ENCODE measurements at regions not wholly inside any gene's neighbourhood (a gene's known extent, or its start where the extent isn't known, plus 50 kb on each side); places are given as distances from the start of the nearest gene placed in this dataset.
"Not testable (repeated sequence)": the region's sequence is repeated elsewhere in the genome, so short reads cannot be mapped to it uniquely, and the experiment has no call there.

DNA sequence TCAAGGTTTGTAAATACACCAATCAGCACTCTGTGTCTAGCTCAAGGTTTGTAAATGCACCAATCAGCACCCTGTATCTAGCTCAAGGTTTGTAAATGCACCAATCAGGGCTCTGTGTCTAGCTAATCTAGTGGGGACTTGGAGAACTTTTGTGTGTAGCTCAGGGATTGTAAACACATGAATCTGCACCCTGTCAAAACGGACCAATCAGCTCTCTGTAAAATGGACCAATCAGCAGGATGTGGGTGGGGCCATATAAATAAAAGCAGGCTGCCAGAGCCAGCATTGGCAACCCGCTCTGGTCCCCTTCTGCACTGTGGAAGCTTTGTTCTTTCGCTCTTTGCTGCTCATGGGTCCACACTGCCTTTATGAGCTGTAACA, 109.3 kb upstream of the RASGEF1B start:
- DNase-seq; H2AFZ ChIP-seq (ENCODE audit: low read depth, low read length); H4K8ac ChIP-seq (ENCODE audit: low read length); H3K4me3 ChIP-seq (ENCODE audit: insufficient read depth in 1 of 2, low read depth in 1 of 2, low read length in 2 of 2); H3K27ac ChIP-seq (ENCODE audit: low read length, poor library complexity, severe bottlenecking); H3K4me1 ChIP-seq (ENCODE audit: control insufficient read depth, insufficient read depth, low read depth, low read length); H2BK5ac ChIP-seq (ENCODE audit: low read depth, low read length, poor library complexity, severe bottlenecking); H2BK12ac ChIP-seq (ENCODE audit: low read length in 2 of 2); H3K79me1 ChIP-seq (replicated peaks; ENCODE audit: low read length, poor library complexity, severe bottlenecking); H3K4me2 ChIP-seq (ENCODE audit: low read length, poor library complexity, severe bottlenecking); H3K4ac ChIP-seq (ENCODE audit: low read depth in 1 of 2, low read length in 2 of 2); H2BK15ac ChIP-seq (ENCODE audit: low read depth, poor library complexity, severe bottlenecking); H2BK120ac ChIP-seq (ENCODE audit: low read depth, low read length); H3K18ac ChIP-seq (ENCODE audit: low read depth in 1 of 2, low read length in 2 of 2); H2AK5ac ChIP-seq (ENCODE audit: low read length, severe bottlenecking); H3K36me3 ChIP-seq (ENCODE audit: control insufficient read depth in 1 of 2, insufficient read depth in 2 of 2, low read depth in 1 of 2, low read length in 2 of 2); H3K14ac ChIP-seq (ENCODE audit: low read length in 2 of 2); H3K23ac ChIP-seq (ENCODE audit: low read length in 2 of 2); H3K9ac ChIP-seq (ENCODE audit: low read length); H3K9me3 ChIP-seq (ENCODE audit: control insufficient read depth, low read length); H3K27me3 ChIP-seq (ENCODE audit: control insufficient read depth in 1 of 2, insufficient read depth in 1 of 2, low read length in 2 of 2); H4K91ac ChIP-seq (ENCODE audit: low read length): not testable (repeated sequence)
- WGBS: 83% methylated on average over 3 of the region's 3 CpGs

DNA sequence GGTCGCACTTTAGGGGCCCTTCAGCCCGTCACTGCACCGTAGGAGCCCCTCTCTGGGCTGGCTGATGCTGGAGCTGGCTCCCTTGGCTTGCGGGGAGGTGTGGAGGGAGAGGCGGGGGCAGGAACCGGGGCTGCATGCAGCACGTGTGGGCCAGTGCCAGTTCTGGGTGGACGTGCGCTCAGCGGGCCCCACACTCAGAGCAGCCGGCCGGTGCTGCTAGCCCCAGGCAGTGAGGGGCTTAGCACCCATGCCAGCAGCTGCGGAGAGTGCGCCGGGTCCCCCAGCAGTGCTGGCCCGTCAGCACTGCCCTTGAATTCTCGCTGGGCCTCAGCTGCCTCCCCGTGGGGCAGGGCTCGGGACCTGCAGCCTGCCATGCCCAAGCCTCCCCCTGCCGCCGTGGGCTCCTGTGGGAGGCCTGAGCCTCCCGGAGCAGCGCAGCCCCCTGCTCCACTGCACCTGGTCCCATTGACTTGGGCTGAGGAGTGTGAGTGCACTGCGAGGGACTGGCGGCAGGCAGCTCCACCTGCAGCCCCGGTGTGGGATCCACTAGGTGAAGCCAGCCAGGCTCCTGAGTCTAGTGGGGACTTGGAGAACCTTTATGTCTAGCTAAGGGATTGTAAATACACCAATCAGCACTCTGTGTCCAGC, 108.8 kb upstream of the RASGEF1B start:
- no peak overlapping the region for H2BK15ac ChIP-seq (ENCODE audit: low read depth, poor library complexity, severe bottlenecking)
- no peak overlapping the region for H2BK5ac ChIP-seq (ENCODE audit: low read depth, low read length, poor library complexity, severe bottlenecking)
- H3K4ac ChIP-seq (ENCODE audit: low read depth in 1 of 2, low read length in 2 of 2): no peak overlapping the region
- H2AK5ac ChIP-seq (ENCODE audit: low read length, severe bottlenecking): no peak overlapping the region
- no peak overlapping the region for H3K9ac ChIP-seq (ENCODE audit: low read length)
- no peak overlapping the region for H4K8ac ChIP-seq (ENCODE audit: low read length)
- H2BK120ac ChIP-seq (ENCODE audit: low read depth, low read length): no peak overlapping the region
- H3K23ac ChIP-seq (ENCODE audit: low read length in 2 of 2): no peak overlapping the region
- 93% methylated on average over 23 of the region's 26 CpGs for WGBS
- H3K9me3 ChIP-seq (ENCODE audit: control insufficient read depth, low read length): no peaks in the 10 kb centered on the region
- no peak overlapping the region for H4K91ac ChIP-seq (ENCODE audit: low read length)
- no peaks in the 10 kb centered on the region for H3K4me1 ChIP-seq (ENCODE audit: control insufficient read depth, insufficient read depth, low read depth, low read length)
- no peak overlapping the region for H2BK12ac ChIP-seq (ENCODE audit: low read length in 2 of 2)
- no peaks in the 10 kb centered on the region for H3K36me3 ChIP-seq (ENCODE audit: control insufficient read depth in 1 of 2, insufficient read depth in 2 of 2, low read depth in 1 of 2, low read length in 2 of 2)
- H3K14ac ChIP-seq (ENCODE audit: low read length in 2 of 2): no peak overlapping the region
- no peak for DNase-seq
- no peak overlapping the region for H3K18ac ChIP-seq (ENCODE audit: low read depth in 1 of 2, low read length in 2 of 2)
- no peaks in the 10 kb centered on the region for H3K27me3 ChIP-seq (ENCODE audit: control insufficient read depth in 1 of 2, insufficient read depth in 1 of 2, low read length in 2 of 2)
- no peak overlapping the region for H3K4me2 ChIP-seq (ENCODE audit: low read length, poor library complexity, severe bottlenecking)
- no peak overlapping the region for H2AFZ ChIP-seq (ENCODE audit: low read depth, low read length)
- no peak overlapping the region for H3K27ac ChIP-seq (ENCODE audit: low read length, poor library complexity, severe bottlenecking)
- H3K4me3 ChIP-seq (ENCODE audit: insufficient read depth in 1 of 2, low read depth in 1 of 2, low read length in 2 of 2): no peak overlapping the region
- H3K79me1 ChIP-seq (replicated peaks; ENCODE audit: low read length, poor library complexity, severe bottlenecking): no peaks in the 10 kb centered on the region

DNA sequence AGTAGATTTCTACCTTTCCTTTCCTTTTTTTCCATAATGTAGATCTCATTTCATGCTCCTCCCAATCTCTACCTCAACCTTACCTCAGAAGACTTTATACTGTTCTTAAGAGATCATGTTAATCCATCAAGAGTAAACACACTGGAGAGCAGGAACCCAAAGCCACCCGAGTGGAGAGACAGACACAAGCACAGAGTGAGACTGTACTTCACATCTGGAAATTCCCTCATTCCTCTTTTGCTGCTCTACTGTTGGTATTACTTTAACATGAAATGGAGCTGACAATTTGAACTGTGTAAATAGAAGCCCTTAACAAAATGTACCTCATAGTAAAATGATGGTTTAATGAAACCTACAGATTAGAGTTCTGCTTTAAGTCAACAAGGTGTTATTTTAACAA, 105.7 kb upstream of the RASGEF1B start:
- no peak overlapping the region for H2BK5ac ChIP-seq (ENCODE audit: low read depth, low read length, poor library complexity, severe bottlenecking)
- no peak for DNase-seq

DNA sequence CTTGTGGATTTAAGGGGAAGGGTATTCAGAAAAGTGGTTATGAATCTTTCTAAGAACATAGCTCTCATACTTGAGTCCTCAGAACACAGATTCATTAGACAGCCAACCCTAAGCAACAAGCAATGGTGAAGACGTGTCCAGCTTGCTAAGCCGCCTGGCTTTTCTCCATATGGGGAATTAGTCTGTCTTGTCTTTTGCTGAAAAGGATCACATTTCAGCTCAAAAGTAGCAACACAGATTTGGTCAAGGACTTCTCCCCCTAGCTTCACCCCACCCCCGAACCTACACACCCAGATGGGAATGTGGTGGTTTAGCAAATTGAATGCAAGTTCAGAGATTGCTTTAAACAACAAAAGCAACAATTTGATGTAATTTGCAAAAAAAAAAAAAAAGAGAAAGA, 103.3 kb upstream of the RASGEF1B start:
- Histone ChIP-seq H3K9ac (ENCODE audit: low read length) (no peak overlapping the region), H2BK15ac (ENCODE audit: low read depth, poor library complexity, severe bottlenecking) (no peak overlapping the region), H4K91ac (ENCODE audit: low read length) (no peak overlapping the region), H4K8ac (ENCODE audit: low read length) (no peak overlapping the region), H3K79me1 (replicated peaks; ENCODE audit: low read length, poor library complexity, severe bottlenecking) (no peaks in the 10 kb centered on the region), H3K27ac (ENCODE audit: low read length, poor library complexity, severe bottlenecking) (no peak overlapping the region), H2AFZ (ENCODE audit: low read depth, low read length) (peak overlapping the region; percentile 42), H3K4ac (ENCODE audit: low read depth in 1 of 2, low read length in 2 of 2) (no peak overlapping the region), H3K4me3 (ENCODE audit: insufficient read depth in 1 of 2, low read depth in 1 of 2, low read length in 2 of 2) (no peak overlapping the region), H3K36me3 (ENCODE audit: control insufficient read depth in 1 of 2, insufficient read depth in 2 of 2, low read depth in 1 of 2, low read length in 2 of 2) (no peaks in the 10 kb centered on the region), H3K4me1 (ENCODE audit: control insufficient read depth, insufficient read depth, low read depth, low read length) (no peaks in the 10 kb centered on the region), H2BK12ac (ENCODE audit: low read length in 2 of 2) (no peak overlapping the region), H3K23ac (ENCODE audit: low read length in 2 of 2) (no peak overlapping the region), H3K18ac (ENCODE audit: low read depth in 1 of 2, low read length in 2 of 2) (no peak overlapping the region), H3K9me3 (ENCODE audit: control insufficient read depth, low read length) (no peaks in the 10 kb centered on the region), H2AK5ac (ENCODE audit: low read length, severe bottlenecking) (no peak overlapping the region), H2BK5ac (ENCODE audit: low read depth, low read length, poor library complexity, severe bottlenecking) (no peak overlapping the region), H2BK120ac (ENCODE audit: low read depth, low read length) (no peak overlapping the region), H3K4me2 (ENCODE audit: low read length, poor library complexity, severe bottlenecking) (no peak overlapping the region), H3K27me3 (ENCODE audit: control insufficient read depth in 1 of 2, insufficient read depth in 1 of 2, low read length in 2 of 2) (no peaks in the 10 kb centered on the region), H3K14ac (ENCODE audit: low read length in 2 of 2) (no peak overlapping the region)
- no CpG with 5 or more reads among the region's 3 CpGs for WGBS
- DNase-seq: no peak

More for the DNA sequence above, 105.7 kb upstream of the RASGEF1B start:
- no peak overlapping the region for H2AK5ac ChIP-seq (ENCODE audit: low read length, severe bottlenecking)
- WGBS: 63% methylated on average over 1 of the region's 1 CpG
- H3K27ac ChIP-seq (ENCODE audit: low read length, poor library complexity, severe bottlenecking): no peak overlapping the region
- H3K27me3 ChIP-seq (ENCODE audit: control insufficient read depth in 1 of 2, insufficient read depth in 1 of 2, low read length in 2 of 2): no peaks in the 10 kb centered on the region
- H4K8ac ChIP-seq (ENCODE audit: low read length): no peak overlapping the region
- H3K18ac ChIP-seq (ENCODE audit: low read depth in 1 of 2, low read length in 2 of 2): no peak overlapping the region
- H3K79me1 ChIP-seq (replicated peaks; ENCODE audit: low read length, poor library complexity, severe bottlenecking): no peaks in the 10 kb centered on the region
- no peak overlapping the region for H3K9ac ChIP-seq (ENCODE audit: low read length)
- no peak overlapping the region for H3K4ac ChIP-seq (ENCODE audit: low read depth in 1 of 2, low read length in 2 of 2)
- no peaks in the 10 kb centered on the region for H3K4me1 ChIP-seq (ENCODE audit: control insufficient read depth, insufficient read depth, low read depth, low read length)
- H3K9me3 ChIP-seq (ENCODE audit: control insufficient read depth, low read length): no peaks in the 10 kb centered on the region
- H2BK15ac ChIP-seq (ENCODE audit: low read depth, poor library complexity, severe bottlenecking): no peak overlapping the region
- H3K23ac ChIP-seq (ENCODE audit: low read length in 2 of 2): no peak overlapping the region
- no peaks in the 10 kb centered on the region for H3K36me3 ChIP-seq (ENCODE audit: control insufficient read depth in 1 of 2, insufficient read depth in 2 of 2, low read depth in 1 of 2, low read length in 2 of 2)
- H3K14ac ChIP-seq (ENCODE audit: low read length in 2 of 2): no peak overlapping the region
- H3K4me2 ChIP-seq (ENCODE audit: low read length, poor library complexity, severe bottlenecking): no peak overlapping the region
- H3K4me3 ChIP-seq (ENCODE audit: insufficient read depth in 1 of 2, low read depth in 1 of 2, low read length in 2 of 2): no peak overlapping the region
- no peak overlapping the region for H4K91ac ChIP-seq (ENCODE audit: low read length)
- no peak overlapping the region for H2AFZ ChIP-seq (ENCODE audit: low read depth, low read length)
- no peak overlapping the region for H2BK120ac ChIP-seq (ENCODE audit: low read depth, low read length)
- no peak overlapping the region for H2BK12ac ChIP-seq (ENCODE audit: low read length in 2 of 2)

Measured in mesenchymal stem cell (in vitro differentiated cells and primary cell).